HG03066 (cell line): ENCODE measurements at regions not wholly inside any gene's neighbourhood (a gene's known extent, or its start where the extent isn't known, plus 50 kb on each side); places are given as distances from the start of the nearest gene placed in this dataset.

Source experiments
- ATAC-seq: cut with Tn5 transposase; IDR thresholded peaks from one replicate; pipeline ENCODE4 v1.9.1; 2021; ENCODE audit warnings: low read depth; ENCODE audit not compliant: unreplicated experiment

GRCh38 chr15:39216816-39217215 lies 364.1 kb upstream of the THBS1 start:
- ATAC-seq: no peak

DNA sequence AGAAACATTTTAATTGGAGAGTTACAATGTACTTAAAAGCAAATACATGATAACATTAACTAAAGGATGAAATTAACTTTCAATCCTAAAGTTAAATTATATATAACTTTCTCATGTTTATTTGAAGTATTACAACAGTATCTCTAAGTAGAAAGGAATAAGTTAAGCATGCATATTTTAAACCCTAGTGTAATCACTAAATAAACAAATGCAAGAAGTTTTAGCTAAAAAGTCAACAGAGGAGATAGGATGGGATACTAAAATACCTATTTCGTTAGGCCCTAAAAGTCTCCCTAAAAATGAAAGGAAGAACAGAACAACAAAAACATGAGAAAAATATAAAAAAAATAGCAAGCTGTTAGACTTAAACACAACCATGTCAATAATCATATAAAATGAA lies 361.3 kb upstream of the THBS1 start:
- no peak for ATAC-seq

DNA sequence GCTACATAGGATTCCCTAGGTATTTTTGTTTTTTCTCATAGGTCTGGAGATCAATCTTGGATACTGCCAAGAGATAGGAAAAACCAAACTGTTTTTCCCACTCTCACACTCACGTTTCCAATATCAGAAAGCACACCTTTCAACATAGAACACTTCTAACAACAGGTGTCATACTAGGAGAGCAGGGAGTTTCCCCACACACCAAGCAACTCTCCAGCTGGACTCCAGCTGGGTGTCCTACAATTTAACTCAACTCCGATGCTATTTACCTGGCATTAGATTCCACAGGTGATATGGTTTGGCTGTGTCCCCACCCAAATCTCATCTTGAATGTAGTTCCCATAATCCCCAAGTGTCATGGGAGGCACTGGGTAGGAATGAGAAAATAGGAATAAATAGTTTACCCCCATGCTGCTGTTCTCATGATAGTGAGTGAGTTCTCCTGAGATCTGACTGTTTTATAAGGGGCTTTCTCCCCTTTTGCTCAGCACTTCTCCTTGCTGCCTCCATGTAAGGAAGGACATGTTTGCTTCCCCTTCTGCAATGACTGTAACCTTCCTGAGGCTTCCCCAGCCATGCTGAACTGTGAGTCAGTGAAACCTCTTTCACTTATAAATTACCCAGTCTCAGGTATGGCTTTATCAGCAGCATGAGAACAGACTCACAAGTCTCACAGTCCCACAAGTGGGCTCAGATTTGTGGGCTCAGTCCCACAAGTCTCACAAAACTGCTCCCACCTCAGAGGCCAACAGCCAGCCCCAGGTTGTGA lies 354.5 kb upstream of the THBS1 start:
- ATAC-seq: no peak

DNA sequence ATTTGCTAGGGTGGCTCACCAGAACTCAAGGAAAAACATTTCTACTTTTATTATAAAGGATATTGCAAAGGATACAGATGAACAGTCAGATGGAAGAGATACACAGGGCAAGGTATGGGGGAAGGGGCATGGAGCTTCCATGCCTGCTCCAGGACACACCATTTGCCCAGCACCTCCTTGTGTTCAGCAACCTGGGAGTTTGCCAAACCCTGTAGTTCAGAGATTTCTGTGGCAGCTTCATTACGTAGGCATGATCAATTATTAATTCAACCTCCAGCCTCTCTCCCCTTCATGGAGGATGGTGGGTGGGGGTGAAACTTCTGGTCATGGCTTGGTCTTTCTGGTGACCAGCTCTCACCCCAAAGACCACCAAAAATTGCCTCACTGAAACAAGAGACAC lies 353.9 kb upstream of the THBS1 start:
- no peak for ATAC-seq

DNA sequence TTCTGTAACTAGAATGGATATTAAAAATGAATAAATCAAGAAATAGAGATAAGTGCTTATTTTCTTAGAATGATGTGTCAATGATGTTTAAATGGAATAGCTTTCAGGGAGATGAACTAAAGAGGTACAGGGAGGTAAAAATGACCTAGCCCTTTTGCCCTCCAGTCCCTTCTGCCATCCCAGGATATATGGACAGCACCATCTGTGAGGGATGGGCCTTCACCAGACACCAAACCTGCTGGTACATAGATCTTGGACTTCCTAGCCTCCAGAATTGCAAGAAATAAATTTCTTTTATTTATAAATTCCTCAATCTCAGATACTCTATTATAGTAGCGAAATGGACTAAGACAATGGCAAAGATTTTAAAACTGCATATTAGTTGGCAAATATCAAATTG lies 352.0 kb upstream of the THBS1 start:
- no peak for ATAC-seq

DNA sequence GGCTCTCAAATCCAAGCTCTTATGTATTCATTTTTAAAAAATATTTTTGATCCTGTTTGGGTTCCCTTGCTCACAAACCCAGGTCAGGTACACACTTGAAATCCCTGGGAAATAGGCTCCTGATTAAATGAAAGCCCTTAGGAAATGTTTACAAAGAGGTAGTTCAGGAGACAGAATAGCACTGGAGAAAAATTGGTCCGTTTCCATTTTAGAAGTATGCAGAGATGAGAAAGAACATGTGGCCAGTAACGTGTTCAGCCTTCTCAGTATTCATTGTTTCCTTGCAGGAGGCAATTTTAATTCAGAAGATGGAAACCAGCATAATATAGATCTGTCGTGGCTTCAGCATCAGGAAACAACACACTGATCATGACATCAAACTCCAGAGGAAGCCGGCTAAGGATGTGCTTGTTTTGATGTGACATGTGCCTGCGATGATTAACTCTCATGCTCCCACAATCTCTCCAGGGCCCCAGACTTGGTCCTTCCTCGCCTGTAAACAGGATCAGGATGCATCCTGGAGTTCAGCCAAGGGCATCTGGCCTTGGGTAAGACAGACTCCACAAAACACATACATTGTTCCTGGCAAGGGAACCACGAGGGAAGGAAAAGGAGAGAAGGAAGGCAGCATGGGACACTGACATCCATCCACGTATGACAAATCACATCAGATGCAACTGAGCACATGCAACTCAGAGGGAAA lies 350.5 kb upstream of the THBS1 start:
- no peak for ATAC-seq

- no peak for ATAC-seq
Observed at GRCh38 chr15:39230908-39231285, 350.0 kb upstream of the THBS1 start.

- no peak for ATAC-seq
Observed at GRCh38 chr15:39232512-39232911, 348.4 kb upstream of the THBS1 start.

- no peak for ATAC-seq
Observed at GRCh38 chr15:39235084-39235795, 345.6 kb upstream of the THBS1 start.

GRCh38 chr15:39236375-39236774 lies 344.5 kb upstream of the THBS1 start:
- no peak for ATAC-seq

DNA sequence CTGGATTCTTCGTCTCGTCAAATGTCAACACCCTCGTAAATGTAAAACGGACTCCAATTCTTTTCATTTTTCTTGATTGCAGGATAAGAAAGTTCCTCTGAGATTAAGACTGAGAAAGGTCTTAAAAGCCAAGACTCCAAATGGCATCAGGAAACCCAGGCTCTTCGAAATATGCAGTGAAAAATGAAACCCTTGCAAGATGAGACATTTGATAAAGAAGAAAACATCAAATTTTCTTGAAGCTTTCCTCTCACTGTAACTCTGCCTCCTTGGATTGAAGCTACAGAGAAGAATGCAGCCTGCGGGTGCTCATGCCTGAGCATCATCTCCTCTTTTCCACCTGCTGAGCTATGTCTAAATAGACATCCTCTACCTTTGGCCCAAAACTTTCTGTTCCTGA lies 342.4 kb upstream of the THBS1 start:
- ATAC-seq: no peak

DNA sequence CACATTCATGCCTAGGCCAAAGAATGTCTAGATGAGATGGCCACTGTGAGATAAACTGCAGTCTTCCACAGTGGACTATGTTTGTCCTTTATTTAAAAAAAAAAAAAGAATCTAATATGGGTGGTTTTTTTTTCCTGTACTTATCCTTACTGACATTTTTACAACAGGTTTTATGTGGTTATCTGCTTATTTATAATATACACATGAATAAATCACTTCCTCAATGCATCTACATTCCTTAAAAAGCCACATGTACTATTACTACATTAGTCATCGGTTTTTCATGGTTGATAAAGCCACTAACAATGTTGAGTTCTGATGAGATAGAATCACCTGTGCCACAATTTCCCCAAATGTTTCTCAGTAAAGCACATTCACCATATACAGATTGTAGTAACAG lies 341.3 kb upstream of the THBS1 start:
- no peak for ATAC-seq

- ATAC-seq: no peak
Observed at GRCh38 chr15:39242345-39242744, 338.5 kb upstream of the THBS1 start.

DNA sequence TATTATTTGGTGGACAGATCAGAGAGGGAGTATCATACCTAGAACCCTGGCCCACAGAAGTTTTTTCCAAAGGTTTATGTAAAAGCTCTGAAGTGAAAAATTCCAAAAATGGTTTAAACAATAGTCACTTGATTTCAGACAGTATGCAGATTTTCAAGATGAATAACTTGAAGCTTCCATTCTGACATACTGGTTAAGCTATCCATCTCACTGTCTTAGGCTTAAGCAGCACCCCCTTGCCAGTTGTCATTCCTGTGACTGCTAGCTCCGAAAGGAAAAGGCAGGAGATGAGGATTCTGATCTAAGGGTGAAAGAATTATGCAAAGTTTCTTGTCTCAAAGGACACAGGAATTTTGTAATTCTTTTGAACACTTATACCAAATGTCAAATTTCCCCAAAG lies 337.5 kb upstream of the THBS1 start:
- ATAC-seq: no peak

GRCh38 chr15:39244776-39245175 lies 336.1 kb upstream of the THBS1 start:
- no peak for ATAC-seq

DNA sequence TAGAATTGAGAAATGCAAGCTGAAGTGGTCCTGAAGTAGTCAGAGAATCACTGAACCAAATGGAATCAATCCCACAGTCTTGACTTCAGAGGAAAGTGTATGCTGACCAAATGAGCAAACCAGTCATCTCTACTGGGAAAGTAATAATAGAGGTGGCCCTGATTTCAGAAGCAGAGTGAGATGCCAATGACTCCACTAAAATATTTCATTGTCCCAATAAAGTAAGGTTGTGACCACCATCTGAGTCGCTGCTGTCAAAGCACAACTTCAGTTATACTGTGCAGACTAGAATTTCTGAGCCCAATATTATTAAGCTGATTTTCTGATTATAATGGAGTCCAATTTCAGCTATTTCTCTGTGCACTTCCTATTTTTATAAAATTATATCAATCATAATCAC lies 334.4 kb upstream of the THBS1 start:
- ATAC-seq: no peak

GRCh38 chr15:39247574-39247973 lies 333.3 kb upstream of the THBS1 start:
- ATAC-seq: no peak

DNA sequence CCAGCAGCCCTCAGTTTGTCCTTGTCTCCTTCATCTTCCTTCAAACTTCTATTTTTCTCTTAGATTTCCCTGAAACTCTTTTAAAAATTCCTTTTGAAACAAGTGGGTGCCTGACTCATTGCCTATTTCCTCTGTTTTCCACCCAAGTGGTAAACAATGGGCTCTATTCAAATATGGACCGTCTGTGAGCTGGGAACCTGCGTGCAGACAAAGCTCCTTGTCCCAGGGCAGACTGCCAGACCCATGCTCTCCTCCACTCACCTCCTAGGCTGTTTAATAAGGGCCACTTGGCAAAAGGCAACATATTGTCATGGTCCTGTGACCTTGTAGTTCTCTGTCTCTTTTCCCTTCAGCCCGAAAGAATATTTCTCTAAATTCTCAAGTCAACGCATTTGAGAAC lies 332.7 kb upstream of the THBS1 start:
- no peak for ATAC-seq

DNA sequence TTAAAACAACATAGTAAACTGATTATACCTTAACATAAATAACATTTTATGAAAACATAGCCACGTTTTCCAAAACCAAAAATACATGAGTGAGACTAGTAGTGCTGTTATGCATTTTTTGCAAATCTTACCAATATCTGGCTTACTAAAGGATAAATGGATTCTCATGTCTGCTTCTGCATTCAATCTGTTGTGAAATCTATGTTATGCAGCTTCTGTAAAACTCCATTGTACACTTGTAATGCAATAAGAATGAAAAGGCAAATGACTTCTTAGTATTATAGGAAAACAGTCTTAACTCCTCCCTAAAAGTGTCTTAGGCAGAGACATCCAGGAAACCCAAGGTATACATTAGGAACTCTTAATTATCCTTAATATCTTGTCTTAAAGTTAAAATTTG lies 330.9 kb upstream of the THBS1 start:
- ATAC-seq: no peak

- ATAC-seq: no peak
Observed at GRCh38 chr15:39250460-39251186, 330.3 kb upstream of the THBS1 start.
